ENCODE measurements at regions not wholly inside any gene's neighbourhood (a gene's known extent, or its start where the extent isn't known, plus 50 kb on each side); places are given as distances from the start of the nearest gene placed in this dataset.

GRCh38 chr1:59105548-59106507 lies 191.1 kb upstream of the FGGY start:
- no peak for DNase-seq (ENCODE audit: low read depth)
- no peak overlapping the region for H3K4me3 ChIP-seq (ENCODE audit: low read length)
- no peak for TF ChIP-seq CTCF (conservative IDR thresholded peaks at IDR 0.05; ENCODE audit: low read length)

GRCh38 chr1:59107516-59107915 lies 189.4 kb upstream of the FGGY start:
- TF ChIP-seq CTCF (conservative IDR thresholded peaks at IDR 0.05; ENCODE audit: low read length) = no peak
- no peak overlapping the region for H3K4me3 ChIP-seq (ENCODE audit: low read length)
- DNase-seq (ENCODE audit: low read depth) = peak; percentile 79

GRCh38 chr1:59107916-59108315 lies 189.0 kb upstream of the FGGY start:
- no peak for DNase-seq (ENCODE audit: low read depth)
- TF ChIP-seq CTCF (conservative IDR thresholded peaks at IDR 0.05; ENCODE audit: low read length) = no peak
- no peak overlapping the region for H3K4me3 ChIP-seq (ENCODE audit: low read length)

- DNase-seq (ENCODE audit: low read depth) = no peak
- no peak for TF ChIP-seq CTCF (conservative IDR thresholded peaks at IDR 0.05; ENCODE audit: low read length)
- no peak overlapping the region for H3K4me3 ChIP-seq (ENCODE audit: low read length)
Measured at GRCh38 chr1:59108481-59109317, 188.2 kb upstream of the FGGY start.

GRCh38 chr1:59110271-59110670 lies 186.6 kb upstream of the FGGY start:
- no peak for DNase-seq (ENCODE audit: low read depth)
- no peak for TF ChIP-seq CTCF (conservative IDR thresholded peaks at IDR 0.05; ENCODE audit: low read length)
- H3K4me3 ChIP-seq (ENCODE audit: low read length) = no peak overlapping the region

GRCh38 chr1:59113876-59114457 lies 182.9 kb upstream of the FGGY start:
- no peak overlapping the region for H3K4me3 ChIP-seq (ENCODE audit: low read length)
- no peak for TF ChIP-seq CTCF (conservative IDR thresholded peaks at IDR 0.05; ENCODE audit: low read length)
- no peak for DNase-seq (ENCODE audit: low read depth)

Data from AG10803 (cell line).